ENCODE measurements at regions not wholly inside any gene's neighbourhood (a gene's known extent, or its start where the extent isn't known, plus 50 kb on each side); places are given as distances from the start of the nearest gene placed in this dataset.
"Not testable (repeated sequence)": the region's sequence is repeated elsewhere in the genome, so short reads cannot be mapped to it uniquely, and the experiment has no call there.

GRCh38 chr1:206312274-206312665 lies 108.9 kb downstream of the SRGAP2 start:
- DNase-seq: not testable (repeated sequence)

GRCh38 chr1:206314951-206315636 lies 111.8 kb downstream of the SRGAP2 start:
- DNase-seq: not testable (repeated sequence)

GRCh38 chr1:206316901-206317300 lies 113.6 kb downstream of the SRGAP2 start:
- DNase-seq: not testable (repeated sequence)

GRCh38 chr1:206317878-206318514 lies 114.7 kb downstream of the SRGAP2 start:
- DNase-seq: not testable (repeated sequence)

GRCh38 chr1:206320227-206320626 lies 116.9 kb downstream of the SRGAP2 start:
- not testable (repeated sequence) for DNase-seq

- not testable (repeated sequence) for DNase-seq
Observed at GRCh38 chr1:206326159-206326939, 123.0 kb downstream of the SRGAP2 start.

- not testable (repeated sequence) for DNase-seq
Observed at GRCh38 chr1:206331597-206331996, 128.3 kb downstream of the SRGAP2 start.

GRCh38 chr1:206333316-206333715 lies 130.0 kb downstream of the SRGAP2 start:
- not testable (repeated sequence) for DNase-seq

- DNase-seq: not testable (repeated sequence)
Observed at GRCh38 chr1:206333897-206334296, 130.6 kb downstream of the SRGAP2 start.

GRCh38 chr1:206334481-206334880 lies 131.1 kb downstream of the SRGAP2 start:
- DNase-seq: not testable (repeated sequence)

- not testable (repeated sequence) for DNase-seq
Observed at GRCh38 chr1:206335162-206335561, 131.8 kb downstream of the SRGAP2 start.

- DNase-seq: not testable (repeated sequence)
Observed at GRCh38 chr1:206335875-206336846, 132.8 kb downstream of the SRGAP2 start.

- DNase-seq: not testable (repeated sequence)
Observed at GRCh38 chr1:206337024-206337423, 133.3 kb upstream of the IKBKE start.

GRCh38 chr1:206350493-206351275 lies 119.6 kb upstream of the IKBKE start:
- DNase-seq: not testable (repeated sequence)

GRCh38 chr1:206351276-206352052 lies 118.8 kb upstream of the IKBKE start:
- DNase-seq: not testable (repeated sequence)

GRCh38 chr1:206356310-206356709 lies 114.0 kb upstream of the IKBKE start:
- DNase-seq: not testable (repeated sequence)

- DNase-seq: not testable (repeated sequence)
Observed at GRCh38 chr1:206357962-206358361, 112.3 kb upstream of the IKBKE start.

- DNase-seq: not testable (repeated sequence)
Observed at GRCh38 chr1:206358771-206359170, 111.5 kb upstream of the IKBKE start.

GRCh38 chr1:206359377-206359776 lies 110.9 kb upstream of the IKBKE start:
- not testable (repeated sequence) for DNase-seq
